Activated CD4-positive, alpha-beta T cell treated with anti-CD3 and anti-CD28 coated beads, Interleukin-2, Interleukin-6, amounts not matched to agents 100 ng/mL and 50 ng/mL, durations not matched to agents 16 hours and 8 hours (primary cell): ENCODE measurements at regions not wholly inside any gene's neighbourhood (a gene's known extent, or its start where the extent isn't known, plus 50 kb on each side); places are given as distances from the start of the nearest gene placed in this dataset.
"Not testable (repeated sequence)": the region's sequence is repeated elsewhere in the genome, so short reads cannot be mapped to it uniquely, and the experiment has no call there.

Experiments
- DNase-seq: peaks from one replicate; pipeline ENCODE4 v3.0.0-alpha.2; 2020

GRCh38 chr16:29212084-29213027 lies 194.2 kb downstream of the NPIPB11 start:
- DNase-seq, result not testable (repeated sequence)

GRCh38 chr16:29211456-29211855 lies 195.1 kb downstream of the NPIPB11 start:
- DNase-seq, result not testable (repeated sequence)

GRCh38 chr16:29210299-29211150 lies 196.0 kb downstream of the NPIPB11 start:
- not testable (repeated sequence) for DNase-seq

- DNase-seq, result not testable (repeated sequence)
These were observed 200.4 kb downstream of the NPIPB11 start for GRCh38 chr16:29206120-29206519.

- DNase-seq, result not testable (repeated sequence)
These were observed 201.4 kb downstream of the NPIPB11 start for GRCh38 chr16:29205151-29205550.

GRCh38 chr16:29204806-29205135 lies 201.7 kb downstream of the NPIPB11 start:
- DNase-seq, result no peak

GRCh38 chr16:29203933-29204805 lies 202.3 kb downstream of the NPIPB11 start:
- not testable (repeated sequence) for DNase-seq

GRCh38 chr16:29203046-29203932 lies 203.2 kb downstream of the NPIPB11 start:
- DNase-seq, result not testable (repeated sequence)

GRCh38 chr16:29202642-29203041 lies 203.9 kb downstream of the NPIPB11 start:
- DNase-seq, result not testable (repeated sequence)

- not testable (repeated sequence) for DNase-seq
These were observed 204.4 kb downstream of the NPIPB11 start for GRCh38 chr16:29202025-29202632.

GRCh38 chr16:29201296-29202024 lies 205.1 kb downstream of the NPIPB11 start:
- not testable (repeated sequence) for DNase-seq

- not testable (repeated sequence) for DNase-seq
These were observed 205.8 kb downstream of the NPIPB11 start for GRCh38 chr16:29200681-29201080.

- not testable (repeated sequence) for DNase-seq
These were observed 206.3 kb downstream of the NPIPB11 start for GRCh38 chr16:29200135-29200601.

GRCh38 chr16:29199626-29200025 lies 206.9 kb downstream of the NPIPB11 start:
- DNase-seq, result not testable (repeated sequence)

- no peak for DNase-seq
These were observed 207.6 kb downstream of the NPIPB11 start for GRCh38 chr16:29198731-29199521.

- DNase-seq, result no peak
These were observed 208.3 kb downstream of the NPIPB11 start for GRCh38 chr16:29198231-29198630.

- DNase-seq, result not testable (repeated sequence)
These were observed 208.9 kb downstream of the NPIPB11 start for GRCh38 chr16:29197494-29198100.

- DNase-seq, result not testable (repeated sequence)
These were observed 209.8 kb downstream of the NPIPB11 start for GRCh38 chr16:29196746-29197145.
